Sciatic nerve (tissue), 2 donors: ENCODE measurements at regions not wholly inside any gene's neighbourhood (a gene's known extent, or its start where the extent isn't known, plus 50 kb on each side); places are given as distances from the start of the nearest gene placed in this dataset.

ENCODE experiments used
- ATAC-seq: fragments of 200-7000 bp; cut with Tn5 transposase; one replicate; pipeline ENCODE4 v1.9.1; 2020; ENCODE audit warnings: mild to moderate bottlenecking, moderate library complexity
- DNase-seq: peaks from one replicate; pipeline ENCODE4 v3.0.0-alpha.2; 2020; ENCODE audit warnings: low spot score
- intact Hi-C: fragments of 100-400 bp; cut with DNase I; formaldehyde crosslinking; loops from one replicate; pipeline ENCODE4 v1.14.2; 2022
- donor health status: DM: no; HTN: no; CAD: no.
- donor health status: DM: no; HTN: no; CAD: no.

- intact Hi-C loops, result no loop called here
- ATAC-seq (no peak), DNase-seq (no peak)
Measured at GRCh38 chr3:76871655-76872054, 168.2 kb upstream of the ROBO2 start.

DNA sequence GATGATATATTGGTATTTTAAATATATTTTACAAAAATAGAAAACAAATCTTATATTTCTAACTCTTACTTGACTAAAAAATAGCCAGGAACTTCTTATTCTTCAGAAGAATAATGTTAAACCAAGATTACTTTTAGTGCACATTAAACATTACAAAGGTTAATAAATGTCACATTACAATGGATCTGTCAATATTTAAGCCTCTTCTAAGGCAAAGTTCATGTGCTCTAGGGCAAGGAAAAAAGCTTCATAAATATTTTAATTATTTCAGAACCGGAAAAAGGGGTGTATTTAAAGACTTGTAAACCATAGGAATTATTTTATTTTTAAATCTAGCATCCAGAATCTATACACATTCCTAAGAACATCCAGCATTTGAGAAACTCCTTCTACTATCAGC is 166.9 kb upstream of the ROBO2 start:
- ATAC-seq, result no peak
- no peak for DNase-seq
- intact Hi-C loops, result no loop called here

GRCh38 chr3:76873532-76874242 is 166.2 kb upstream of the ROBO2 start:
- intact Hi-C loops, result no loop called here
- ATAC-seq, result no peak
- no peak for DNase-seq

- no peak for ATAC-seq
- no peak for DNase-seq
- intact Hi-C loops, result no loop called here
Measured at GRCh38 chr3:76879959-76880358, 159.9 kb upstream of the ROBO2 start.

DNA sequence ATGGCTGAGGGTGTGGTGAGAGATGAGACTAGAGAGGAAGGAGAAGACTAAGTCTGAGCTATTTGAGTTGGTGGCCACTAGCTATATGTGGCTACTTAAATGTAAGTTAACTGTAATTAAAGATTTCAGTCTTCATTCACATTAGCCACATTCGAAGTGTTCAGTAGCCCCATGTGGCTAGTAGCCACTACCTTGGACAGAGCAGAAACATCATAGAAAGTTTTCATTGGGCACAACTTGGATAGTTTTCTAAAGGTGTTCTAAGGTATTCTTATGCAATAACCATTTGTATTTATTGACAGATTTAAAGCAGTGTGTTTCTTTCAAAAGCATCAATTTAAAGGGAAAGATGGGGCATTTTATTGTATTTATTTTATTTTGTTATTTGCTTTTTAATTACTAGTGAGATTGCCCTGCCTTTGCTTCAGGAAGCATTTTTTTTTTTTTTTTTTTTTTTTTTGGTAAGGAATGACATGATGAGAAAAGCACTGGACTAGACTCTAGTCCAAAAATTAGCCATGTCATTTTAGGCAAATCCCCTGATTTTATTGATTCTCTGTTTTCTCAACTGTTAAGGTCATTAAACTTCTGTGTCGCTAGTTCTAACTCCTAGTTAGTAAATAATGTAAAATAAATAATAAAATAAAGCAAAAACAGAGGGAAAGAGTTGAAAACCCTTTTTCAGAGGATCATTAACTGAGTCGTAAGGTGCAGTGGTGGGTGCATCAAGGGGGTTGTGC is 153.0 kb upstream of the ROBO2 start:
- intact Hi-C loops, result no loop called here
- DNase-seq, result no peak
- ATAC-seq, result no peak

DNA sequence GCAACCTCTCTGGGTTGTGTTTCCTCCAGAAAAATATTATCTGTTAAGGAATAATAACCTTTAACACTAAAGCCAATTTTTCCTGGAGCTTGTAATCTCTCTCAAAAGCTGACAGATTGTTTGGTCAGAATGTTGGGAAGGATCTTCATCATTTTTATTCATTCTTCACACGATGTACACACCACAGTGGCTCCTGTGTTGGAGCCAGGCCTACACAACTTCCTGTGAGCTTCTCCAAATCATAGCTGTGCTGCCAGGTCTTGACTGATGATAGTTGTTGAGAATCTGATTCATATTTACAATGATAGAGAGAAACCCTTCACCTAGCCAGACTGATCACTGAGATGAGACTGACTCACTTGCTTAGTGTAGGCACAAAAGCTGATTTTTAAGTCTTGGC is 151.0 kb upstream of the ROBO2 start:
- intact Hi-C loops, result no loop called here
- ATAC-seq (no peak), DNase-seq (no peak)

DNA sequence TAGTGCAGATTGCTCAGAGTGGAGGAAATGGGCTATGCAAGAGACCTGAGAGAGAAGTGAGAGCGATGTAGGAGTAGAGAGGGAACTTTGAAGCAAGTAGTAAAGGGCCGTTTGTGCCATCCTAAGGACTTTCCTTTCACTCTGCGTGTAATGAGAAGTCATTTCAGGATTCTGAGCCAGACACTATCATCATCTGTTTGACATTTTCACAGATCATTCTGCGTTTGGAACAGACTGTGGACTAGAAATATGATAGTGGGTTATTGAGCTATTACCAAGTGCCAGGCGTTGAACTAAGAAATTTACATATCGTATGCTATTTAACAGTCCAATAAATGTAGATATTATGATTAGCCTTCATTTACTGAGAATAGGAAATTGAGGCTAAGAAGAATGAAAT is 150.0 kb upstream of the ROBO2 start:
- intact Hi-C loops, result no loop called here
- no peak for DNase-seq
- no peak for ATAC-seq

- DNase-seq (no peak), ATAC-seq (no peak)
- intact Hi-C loops, result no loop called here
Measured at GRCh38 chr3:76897076-76897475, 142.8 kb upstream of the ROBO2 start.

GRCh38 chr3:76900596-76900995 is 139.3 kb upstream of the ROBO2 start:
- ATAC-seq, result no peak
- intact Hi-C loops, result no loop called here
- DNase-seq, result no peak

GRCh38 chr3:76908156-76908555 is 131.7 kb upstream of the ROBO2 start:
- ATAC-seq, result no peak
- intact Hi-C loops, result no loop called here
- DNase-seq, result no peak

DNA sequence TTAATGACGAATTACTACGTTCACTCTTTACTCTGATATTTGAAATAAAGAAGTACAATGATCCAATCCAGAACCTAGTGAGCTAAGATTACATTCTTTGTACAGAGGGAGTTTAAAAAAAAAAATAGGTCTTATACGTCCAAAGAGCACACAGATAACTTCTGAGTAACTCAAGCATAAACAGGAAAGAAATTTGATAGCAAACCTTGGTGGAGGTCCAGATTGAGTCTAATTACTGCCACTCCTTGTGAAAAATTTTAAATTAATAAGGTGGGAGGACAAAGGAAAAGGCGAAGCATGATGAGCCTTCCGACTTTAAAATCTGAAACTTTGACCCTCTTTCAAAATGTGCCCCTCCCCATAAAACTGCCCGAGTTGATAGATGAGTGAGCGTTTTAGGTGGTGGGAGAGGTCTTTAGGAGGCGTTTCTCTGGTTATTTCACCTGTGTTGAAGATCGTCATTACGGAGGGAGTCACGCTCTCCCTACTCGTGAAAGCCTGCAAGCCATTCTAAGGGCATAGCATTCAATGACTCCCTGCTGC is 127.0 kb upstream of the ROBO2 start:
- intact Hi-C loops, result no loop called here
- no peak for ATAC-seq
- no peak for DNase-seq

- no peak for ATAC-seq
- DNase-seq, result no peak
- intact Hi-C loops, result no loop called here
Measured at GRCh38 chr3:76917436-76917835, 122.5 kb upstream of the ROBO2 start.

GRCh38 chr3:76920511-76920910 is 119.4 kb upstream of the ROBO2 start:
- intact Hi-C loops, result no loop called here
- DNase-seq (no peak), ATAC-seq (no peak)

GRCh38 chr3:76923485-76923884 is 116.4 kb upstream of the ROBO2 start:
- intact Hi-C loops, result no loop called here
- ATAC-seq (no peak), DNase-seq (no peak)

DNA sequence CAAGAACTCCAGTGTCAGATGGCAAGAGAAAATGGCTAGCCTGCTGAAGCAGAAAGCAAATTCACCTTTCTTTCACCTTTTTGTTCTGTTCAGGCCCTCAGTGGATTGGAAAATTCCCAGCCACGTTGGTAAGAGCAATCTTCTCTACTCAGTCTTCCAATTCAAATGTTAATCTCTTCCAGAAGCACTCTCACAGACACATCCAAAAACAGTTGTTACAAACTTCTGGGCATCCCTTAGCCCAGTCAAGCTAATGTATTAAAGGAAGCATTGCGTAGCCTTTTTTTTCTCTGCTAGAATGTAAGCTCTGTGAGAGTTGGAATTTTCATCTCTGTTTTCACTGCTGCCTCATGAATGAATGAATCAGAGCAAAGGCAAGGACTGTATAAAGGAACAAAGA is 109.2 kb upstream of the ROBO2 start:
- ATAC-seq (no peak), DNase-seq (no peak)
- intact Hi-C loops, result no loop called here

- intact Hi-C loops, result no loop called here
- DNase-seq (no peak), ATAC-seq (no peak)
Measured at GRCh38 chr3:76933245-76933644, 106.7 kb upstream of the ROBO2 start.

DNA sequence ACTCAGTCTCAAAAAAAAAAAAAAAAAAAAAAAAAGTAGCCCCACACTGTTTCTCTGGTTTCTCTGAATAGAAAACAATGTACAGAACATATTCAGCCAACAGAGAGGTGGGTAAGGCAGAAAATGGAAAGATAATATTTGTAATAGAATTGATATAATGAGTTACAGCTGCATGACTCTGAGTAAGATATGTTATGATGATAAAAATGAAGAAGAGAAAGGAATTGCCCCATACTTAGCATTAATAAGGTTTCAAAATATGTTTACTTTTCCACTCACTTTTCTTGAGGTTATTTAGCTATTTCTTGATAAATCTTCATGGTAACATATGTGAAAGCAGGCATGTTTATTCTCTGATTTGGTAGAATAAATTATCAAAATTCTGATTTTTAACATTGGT is 100.9 kb upstream of the ROBO2 start:
- no peak for ATAC-seq
- intact Hi-C loops, result no loop called here
- DNase-seq, result no peak

DNA sequence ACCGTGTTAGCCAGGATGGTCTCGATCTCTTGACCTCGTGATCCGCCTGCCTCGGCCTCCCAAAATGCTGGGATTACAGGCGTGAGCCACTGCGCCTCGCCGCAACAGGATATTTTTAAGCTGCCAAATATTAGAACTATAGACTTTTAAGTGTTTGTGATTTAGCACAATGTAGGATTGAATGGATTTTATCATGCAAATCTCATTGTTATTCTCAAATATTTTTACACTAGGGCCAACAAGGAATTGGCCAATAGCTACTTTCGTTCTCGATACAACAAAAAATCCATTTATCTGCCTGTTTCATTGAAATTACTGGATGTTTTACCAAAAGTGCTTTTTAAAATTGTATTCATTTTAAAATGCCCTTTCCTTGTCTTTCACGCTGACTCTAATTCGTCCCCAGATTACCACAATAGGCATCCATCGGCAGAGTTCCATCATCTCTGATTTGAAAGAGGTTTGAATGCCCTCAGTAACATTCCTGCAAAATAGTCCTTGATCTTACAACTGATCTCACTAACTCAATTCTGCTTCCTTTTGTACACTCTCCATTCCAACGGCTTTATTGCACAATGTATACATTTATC is 99.6 kb upstream of the ROBO2 start:
- DNase-seq (no peak), ATAC-seq (no peak)
- intact Hi-C loops, result no loop called here

GRCh38 chr3:76941376-76941775 is 98.5 kb upstream of the ROBO2 start:
- no peak for ATAC-seq
- no peak for DNase-seq
- intact Hi-C loops, result no loop called here

DNA sequence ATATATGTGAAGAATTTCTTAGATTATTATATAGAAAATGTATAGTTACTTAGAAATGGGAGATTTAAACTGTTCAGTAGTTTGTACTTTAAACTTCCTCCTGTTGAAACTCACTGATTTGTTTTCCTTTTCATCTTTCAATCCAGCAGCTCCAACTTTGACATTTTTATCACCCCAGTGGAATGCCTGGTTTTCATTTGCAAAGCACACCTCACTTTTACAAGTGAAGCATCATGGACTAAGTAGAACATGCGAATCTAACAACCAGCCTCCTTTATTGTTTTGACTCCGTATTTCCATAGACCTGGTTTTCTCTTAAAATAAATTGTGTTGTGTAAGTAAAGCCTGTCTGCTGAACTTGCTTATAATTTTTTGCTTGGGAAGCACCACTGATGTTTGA is 97.8 kb upstream of the ROBO2 start:
- DNase-seq, result no peak
- ATAC-seq, result no peak
- intact Hi-C loops, result no loop called here
